ENCODE measurements at regions not wholly inside any gene's neighbourhood (a gene's known extent, or its start where the extent isn't known, plus 50 kb on each side); places are given as distances from the start of the nearest gene placed in this dataset.

- TF ChIP-seq CEBPB (IDR thresholded peaks at IDR 0.05; ENCODE audit: borderline replicate concordance in 1 of 2, low read depth in 2 of 2, low read length in 2 of 2) (no peak), FOXK2 (IDR thresholded peaks at IDR 0.05) (no peak), POLR2A (IDR thresholded peaks at IDR 0.05; ENCODE audit: low read depth, low read length) (no peak), YY1 (IDR thresholded peaks at IDR 0.05; ENCODE audit: low read depth, low read length) (no peak), EZH2 (IDR thresholded peaks at IDR 0.05; ENCODE audit: borderline replicate concordance, control insufficient read depth, low read depth, low read length) (no peak), JUNB (IDR thresholded peaks at IDR 0.05) (no peak), SUZ12 (IDR thresholded peaks at IDR 0.05; ENCODE audit: unreplicated experiment) (no peak), POLR2AphosphoS5 (IDR thresholded peaks at IDR 0.05; ENCODE audit: low read length) (no peak), ATF2 (IDR thresholded peaks at IDR 0.05; ENCODE audit: low read length) (no peak), ESRRA (IDR thresholded peaks at IDR 0.05; ENCODE audit: low read length) (no peak)
- TF ChIP-seq, protein P1, sequence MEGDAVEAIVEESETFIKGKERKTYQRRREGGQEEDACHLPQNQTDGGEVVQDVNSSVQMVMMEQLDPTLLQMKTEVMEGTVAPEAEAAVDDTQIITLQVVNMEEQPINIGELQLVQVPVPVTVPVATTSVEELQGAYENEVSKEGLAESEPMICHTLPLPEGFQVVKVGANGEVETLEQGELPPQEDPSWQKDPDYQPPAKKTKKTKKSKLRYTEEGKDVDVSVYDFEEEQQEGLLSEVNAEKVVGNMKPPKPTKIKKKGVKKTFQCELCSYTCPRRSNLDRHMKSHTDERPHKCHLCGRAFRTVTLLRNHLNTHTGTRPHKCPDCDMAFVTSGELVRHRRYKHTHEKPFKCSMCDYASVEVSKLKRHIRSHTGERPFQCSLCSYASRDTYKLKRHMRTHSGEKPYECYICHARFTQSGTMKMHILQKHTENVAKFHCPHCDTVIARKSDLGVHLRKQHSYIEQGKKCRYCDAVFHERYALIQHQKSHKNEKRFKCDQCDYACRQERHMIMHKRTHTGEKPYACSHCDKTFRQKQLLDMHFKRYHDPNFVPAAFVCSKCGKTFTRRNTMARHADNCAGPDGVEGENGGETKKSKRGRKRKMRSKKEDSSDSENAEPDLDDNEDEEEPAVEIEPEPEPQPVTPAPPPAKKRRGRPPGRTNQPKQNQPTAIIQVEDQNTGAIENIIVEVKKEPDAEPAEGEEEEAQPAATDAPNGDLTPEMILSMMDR (IDR thresholded peaks at IDR 0.05 in 2 of 3, conservative IDR thresholded peaks at IDR 0.05 in 1 of 3; ENCODE audit: control insufficient read depth in 2 of 3, extremely low read depth in 1 of 3, insufficient read depth in 1 of 3, low read depth in 3 of 3, low read length in 3 of 3): no peak
- TF ChIP-seq, protein P2, sequence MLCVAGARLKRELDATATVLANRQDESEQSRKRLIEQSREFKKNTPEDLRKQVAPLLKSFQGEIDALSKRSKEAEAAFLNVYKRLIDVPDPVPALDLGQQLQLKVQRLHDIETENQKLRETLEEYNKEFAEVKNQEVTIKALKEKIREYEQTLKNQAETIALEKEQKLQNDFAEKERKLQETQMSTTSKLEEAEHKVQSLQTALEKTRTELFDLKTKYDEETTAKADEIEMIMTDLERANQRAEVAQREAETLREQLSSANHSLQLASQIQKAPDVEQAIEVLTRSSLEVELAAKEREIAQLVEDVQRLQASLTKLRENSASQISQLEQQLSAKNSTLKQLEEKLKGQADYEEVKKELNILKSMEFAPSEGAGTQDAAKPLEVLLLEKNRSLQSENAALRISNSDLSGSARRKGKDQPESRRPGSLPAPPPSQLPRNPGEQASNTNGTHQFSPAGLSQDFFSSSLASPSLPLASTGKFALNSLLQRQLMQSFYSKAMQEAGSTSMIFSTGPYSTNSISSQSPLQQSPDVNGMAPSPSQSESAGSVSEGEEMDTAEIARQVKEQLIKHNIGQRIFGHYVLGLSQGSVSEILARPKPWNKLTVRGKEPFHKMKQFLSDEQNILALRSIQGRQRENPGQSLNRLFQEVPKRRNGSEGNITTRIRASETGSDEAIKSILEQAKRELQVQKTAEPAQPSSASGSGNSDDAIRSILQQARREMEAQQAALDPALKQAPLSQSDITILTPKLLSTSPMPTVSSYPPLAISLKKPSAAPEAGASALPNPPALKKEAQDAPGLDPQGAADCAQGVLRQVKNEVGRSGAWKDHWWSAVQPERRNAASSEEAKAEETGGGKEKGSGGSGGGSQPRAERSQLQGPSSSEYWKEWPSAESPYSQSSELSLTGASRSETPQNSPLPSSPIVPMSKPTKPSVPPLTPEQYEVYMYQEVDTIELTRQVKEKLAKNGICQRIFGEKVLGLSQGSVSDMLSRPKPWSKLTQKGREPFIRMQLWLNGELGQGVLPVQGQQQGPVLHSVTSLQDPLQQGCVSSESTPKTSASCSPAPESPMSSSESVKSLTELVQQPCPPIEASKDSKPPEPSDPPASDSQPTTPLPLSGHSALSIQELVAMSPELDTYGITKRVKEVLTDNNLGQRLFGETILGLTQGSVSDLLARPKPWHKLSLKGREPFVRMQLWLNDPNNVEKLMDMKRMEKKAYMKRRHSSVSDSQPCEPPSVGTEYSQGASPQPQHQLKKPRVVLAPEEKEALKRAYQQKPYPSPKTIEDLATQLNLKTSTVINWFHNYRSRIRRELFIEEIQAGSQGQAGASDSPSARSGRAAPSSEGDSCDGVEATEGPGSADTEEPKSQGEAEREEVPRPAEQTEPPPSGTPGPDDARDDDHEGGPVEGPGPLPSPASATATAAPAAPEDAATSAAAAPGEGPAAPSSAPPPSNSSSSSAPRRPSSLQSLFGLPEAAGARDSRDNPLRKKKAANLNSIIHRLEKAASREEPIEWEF (IDR thresholded peaks at IDR 0.05; ENCODE audit: insufficient replicate concordance, low read depth, low read length): no peak
These were observed 82.3 kb upstream of the LPAR1 start for GRCh38 chr9:111120526-111120925.

All from GM12878 (cell line).